GM18517 (cell line): ENCODE measurements at regions not wholly inside any gene's neighbourhood (a gene's known extent, or its start where the extent isn't known, plus 50 kb on each side); places are given as distances from the start of the nearest gene placed in this dataset.

Experiments used
- ATAC-seq: cut with Tn5 transposase; IDR thresholded peaks from one replicate; pipeline ENCODE4 v1.9.1; 2021; ENCODE audit warnings: mild to moderate bottlenecking, moderate library complexity; ENCODE audit not compliant: unreplicated experiment

DNA sequence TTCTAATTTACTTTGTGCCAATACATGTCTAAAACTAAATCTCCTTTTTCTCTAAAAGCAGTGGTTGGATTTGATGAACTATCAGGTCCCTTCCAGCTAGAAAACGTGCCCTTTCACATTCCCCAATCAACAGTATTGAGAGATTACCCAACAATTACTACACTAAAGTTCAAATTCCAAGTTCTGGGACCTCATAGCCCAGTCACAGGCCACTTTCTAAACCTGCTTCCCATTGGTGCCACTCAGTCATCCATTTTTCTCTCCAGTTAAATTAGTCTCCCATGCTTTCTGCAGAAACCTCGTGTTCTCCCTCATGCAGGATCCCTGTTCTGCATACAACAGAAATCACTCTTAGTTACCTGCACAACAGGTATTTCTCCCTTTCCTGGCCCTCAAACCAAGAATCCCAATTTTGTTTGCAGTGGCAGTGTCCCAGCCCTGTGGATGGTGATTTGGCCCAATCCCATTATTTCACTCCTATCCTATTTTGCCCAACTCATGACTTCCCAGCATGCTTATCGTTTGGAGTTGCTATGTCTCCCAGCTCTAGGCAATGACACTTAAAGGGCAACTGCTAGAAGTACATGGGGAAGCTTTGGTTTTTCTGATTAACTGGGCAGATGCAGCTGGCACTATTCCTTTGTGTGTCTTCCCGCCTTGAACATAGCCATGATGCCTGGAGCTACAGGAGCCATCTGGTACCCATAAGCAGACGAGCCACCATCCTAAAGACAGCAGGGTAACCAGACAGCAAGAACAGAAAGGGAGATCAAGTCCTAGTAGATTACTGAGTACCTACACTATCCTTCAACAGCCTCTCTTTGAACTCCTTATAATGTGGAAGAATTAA is 224.2 kb downstream of the MINAR1 start:
- ATAC-seq = no peak

DNA sequence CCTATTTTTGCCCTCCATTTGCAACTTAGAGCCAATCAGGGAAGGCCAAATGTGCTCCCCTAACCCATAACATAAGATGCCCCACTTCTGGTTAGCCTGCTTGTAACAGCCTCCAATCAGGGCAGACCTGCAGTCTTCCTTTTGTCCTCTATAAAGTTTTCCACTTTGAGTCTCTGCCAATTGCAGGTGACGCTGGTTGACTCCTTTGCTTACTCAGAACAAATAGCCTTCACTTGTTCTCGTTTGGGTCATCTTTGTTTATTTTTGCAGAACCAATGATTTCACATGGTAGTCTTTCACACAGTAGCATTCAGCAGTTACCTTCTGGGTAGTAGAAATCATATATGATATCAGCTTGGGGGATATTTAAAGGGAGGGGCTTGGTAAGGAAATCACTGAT is 225.6 kb downstream of the MINAR1 start:
- no peak for ATAC-seq

- ATAC-seq = no peak
These were observed 227.6 kb downstream of the MINAR1 start for GRCh38 chr15:79659691-79660090.

GRCh38 chr15:79661411-79661810 is 229.3 kb downstream of the MINAR1 start:
- ATAC-seq = no peak

- no peak for ATAC-seq
These were observed 223.2 kb downstream of the MTHFS start for GRCh38 chr15:79673416-79674123.

- no peak for ATAC-seq
These were observed 222.7 kb downstream of the MTHFS start for GRCh38 chr15:79674124-79674465.

DNA sequence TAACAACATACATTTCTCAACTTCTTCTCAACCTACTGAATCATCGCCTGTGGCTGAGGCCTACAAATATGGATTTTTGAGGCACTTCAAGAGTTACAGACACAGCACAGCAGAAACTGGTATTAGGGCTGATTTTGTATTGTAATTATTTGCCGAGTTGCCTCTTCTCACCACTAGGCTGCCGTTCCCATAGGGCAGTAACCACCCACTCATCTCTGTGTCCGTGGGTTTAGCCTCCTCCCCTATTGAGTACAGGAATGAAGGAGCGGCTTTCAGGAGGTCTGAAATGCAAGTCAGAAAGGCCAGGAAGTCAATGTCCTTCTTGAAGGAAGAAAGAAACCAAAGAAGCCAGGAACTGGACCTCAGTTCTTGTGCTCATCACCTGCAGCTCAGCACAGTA is 220.8 kb downstream of the MTHFS start:
- no peak for ATAC-seq

- ATAC-seq = no peak
These were observed 220.2 kb downstream of the MTHFS start for GRCh38 chr15:79676621-79677020.

DNA sequence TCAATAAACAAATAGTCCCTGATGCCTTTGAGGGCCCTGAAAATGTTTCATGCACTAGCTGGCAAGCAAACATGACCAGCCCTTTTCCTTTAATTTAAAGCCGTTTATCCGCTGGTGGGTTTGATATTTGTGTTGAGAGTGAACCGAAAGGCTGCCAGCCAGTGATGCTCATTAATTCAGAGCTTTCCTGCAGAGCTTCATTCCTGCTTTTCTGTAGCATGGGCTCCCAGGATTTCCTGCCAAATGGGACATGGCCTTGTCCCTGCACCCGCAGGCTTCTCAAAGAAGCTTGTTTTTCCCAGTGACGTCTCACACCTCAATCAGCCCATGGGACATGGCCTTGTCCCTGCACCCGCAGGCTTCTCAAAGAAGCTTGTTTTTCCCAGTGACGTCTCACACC is 219.6 kb downstream of the MTHFS start:
- no peak for ATAC-seq

- no peak for ATAC-seq
These were observed 218.6 kb downstream of the MTHFS start for GRCh38 chr15:79678032-79678701.

DNA sequence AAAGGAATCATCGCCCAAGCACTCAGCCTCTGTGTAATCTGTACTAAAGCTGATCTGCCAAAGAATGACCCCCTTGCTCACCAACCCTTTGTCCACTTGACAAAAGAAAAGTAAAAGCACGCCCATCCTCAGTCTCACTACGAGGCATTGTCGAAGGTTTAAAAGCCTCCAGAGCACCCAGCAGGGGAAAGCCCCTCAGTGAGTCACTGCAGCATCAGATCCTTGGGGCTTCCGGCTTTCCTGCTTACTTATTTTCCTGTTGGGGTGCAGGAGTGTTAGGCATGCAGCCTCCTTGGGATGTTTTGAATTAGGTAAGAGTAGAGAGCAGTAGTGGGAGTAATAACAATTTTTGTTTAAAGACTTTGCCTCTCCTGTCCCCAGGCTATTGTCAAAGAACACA is 216.1 kb downstream of the MTHFS start:
- peak; percentile 52 for ATAC-seq

GRCh38 chr15:79682285-79682684 is 214.5 kb downstream of the MTHFS start:
- no peak for ATAC-seq

DNA sequence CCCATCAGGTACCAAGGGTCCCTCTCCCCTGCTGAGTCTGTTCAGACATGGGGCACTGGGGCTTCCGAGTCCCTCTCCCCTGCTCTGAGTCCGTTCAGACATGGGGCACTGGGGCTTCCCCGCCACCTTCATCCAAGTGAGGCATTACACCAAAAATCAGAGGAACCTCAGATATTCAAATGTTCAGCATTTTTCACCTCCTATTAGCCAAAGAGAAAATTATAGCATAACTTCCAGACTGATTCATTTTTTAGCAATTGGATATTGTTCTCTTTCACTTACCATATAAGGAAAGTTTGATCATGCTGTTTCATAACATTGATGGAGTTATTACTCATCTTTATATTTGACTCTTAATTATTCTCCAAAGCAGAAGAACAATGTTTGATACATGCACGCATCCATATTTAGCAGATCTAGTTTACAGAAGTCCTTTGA is 213.9 kb downstream of the MTHFS start:
- ATAC-seq = no peak

GRCh38 chr15:79689030-79689429 is 207.8 kb downstream of the MTHFS start:
- no peak for ATAC-seq

DNA sequence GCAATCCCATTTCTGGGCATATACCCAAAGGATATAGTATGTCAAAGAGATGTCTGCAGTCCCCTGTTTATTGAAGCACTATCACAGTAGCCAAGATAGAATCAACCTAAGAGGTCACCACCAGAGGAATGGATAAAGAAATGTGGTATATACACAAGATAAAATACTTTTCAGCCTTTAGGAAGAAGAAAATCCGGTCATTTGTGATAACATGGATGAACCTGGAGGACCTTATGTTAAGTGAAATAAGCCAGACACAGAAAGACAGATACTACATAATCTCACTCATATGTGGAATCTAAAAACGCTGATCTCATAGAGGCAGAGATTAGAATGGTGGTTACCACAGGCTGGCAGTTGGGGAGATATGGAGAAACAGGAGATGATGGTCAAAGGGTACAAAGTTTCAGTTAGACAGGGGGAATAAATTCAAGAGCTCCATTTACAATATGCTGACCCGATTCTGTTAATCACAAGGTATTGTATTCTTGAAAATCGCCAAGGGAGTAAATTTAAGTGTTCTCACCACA is 195.8 kb downstream of the MTHFS start:
- no peak for ATAC-seq

DNA sequence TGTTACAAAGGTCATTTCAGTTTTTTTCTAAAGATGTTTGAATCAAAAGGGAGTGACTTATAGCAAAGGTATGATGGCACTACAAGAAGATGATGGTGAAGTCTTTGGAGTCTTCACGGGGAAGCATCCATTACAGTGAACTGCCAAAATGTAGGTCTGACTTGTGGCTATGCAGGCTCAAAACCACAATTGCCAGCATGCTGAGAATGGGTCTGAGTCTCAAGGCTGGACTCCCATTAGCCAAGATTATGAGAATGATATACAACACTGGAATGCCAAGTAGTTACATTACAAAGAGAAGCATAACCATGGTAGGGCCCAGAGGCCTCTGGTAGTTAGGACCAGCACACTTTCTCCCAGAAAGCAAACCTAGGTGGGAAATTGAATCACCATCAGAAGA is 194.2 kb downstream of the MTHFS start:
- no peak for ATAC-seq

GRCh38 chr15:79721256-79721655 is 175.6 kb downstream of the MTHFS start:
- no peak for ATAC-seq

- ATAC-seq = no peak
These were observed 172.5 kb downstream of the MTHFS start for GRCh38 chr15:79724312-79724711.

DNA sequence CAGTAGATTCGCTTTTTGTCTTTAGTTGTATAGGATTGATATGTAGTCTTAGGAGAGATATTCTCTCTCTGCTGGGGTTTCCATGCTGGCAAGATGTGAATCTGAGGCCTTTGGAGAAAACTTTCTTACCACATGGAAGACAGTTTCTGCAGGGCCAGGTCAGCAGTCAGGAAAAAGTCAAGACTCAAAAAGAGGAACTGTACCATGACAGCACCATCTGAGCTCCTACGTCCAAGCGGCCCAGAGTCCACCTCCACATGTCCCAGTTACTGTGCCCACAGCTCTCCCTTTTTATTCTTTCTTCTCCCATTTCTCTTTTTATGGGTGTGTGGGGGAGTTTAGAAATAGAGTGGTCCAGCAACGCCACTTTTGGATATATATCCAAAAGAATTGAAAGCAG is 172.0 kb downstream of the MTHFS start:
- ATAC-seq = no peak

DNA sequence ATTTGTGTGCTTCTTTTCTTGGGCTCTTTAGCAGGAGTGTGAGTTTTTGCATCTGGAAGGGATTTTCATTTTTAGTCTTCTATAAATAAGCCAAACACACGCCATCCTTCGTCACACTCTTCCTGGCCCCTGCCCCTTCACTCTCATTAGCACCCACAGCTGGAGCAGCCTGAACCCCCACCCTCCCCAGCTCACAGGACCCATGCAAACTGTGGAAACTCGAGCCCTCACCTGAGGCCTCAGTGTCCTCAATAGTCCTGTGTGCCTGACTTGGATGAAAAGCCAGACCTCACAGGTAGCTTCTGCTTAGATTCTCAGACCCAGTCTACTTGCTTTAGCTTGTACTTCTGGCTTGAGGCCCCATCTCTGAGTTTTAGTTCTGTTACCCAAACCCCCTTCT is 167.9 kb downstream of the MTHFS start:
- ATAC-seq = no peak

DNA sequence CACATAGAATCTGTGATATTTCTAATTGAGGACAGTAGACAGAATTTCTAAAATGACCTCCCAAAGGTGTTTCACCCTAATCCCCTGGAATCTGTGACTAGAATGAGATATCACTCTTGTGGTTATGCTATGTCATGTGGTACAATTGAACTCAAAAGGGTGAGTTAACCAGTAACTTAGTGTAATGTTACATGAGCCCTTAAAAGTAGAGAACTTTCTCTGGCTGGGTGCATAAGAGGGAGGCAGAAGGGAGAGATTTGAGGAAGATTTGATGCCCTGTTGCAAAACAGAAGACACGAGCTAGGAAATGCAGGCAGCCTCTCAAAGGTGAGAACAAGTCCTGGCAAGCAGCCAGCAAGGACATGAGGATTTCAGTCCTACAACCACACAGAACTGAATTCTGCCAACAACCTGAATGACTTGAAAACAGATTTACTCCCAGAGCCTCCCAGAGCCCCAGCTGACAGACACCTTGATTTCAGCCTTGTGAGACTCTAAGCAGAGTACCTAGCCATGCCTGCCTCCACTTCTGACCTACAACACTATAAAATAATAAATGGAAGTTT is 160.3 kb downstream of the MTHFS start:
- no peak for ATAC-seq
